H1 (cell line): ENCODE measurements at regions not wholly inside any gene's neighbourhood (a gene's known extent, or its start where the extent isn't known, plus 50 kb on each side); places are given as distances from the start of the nearest gene placed in this dataset.

ENCODE experiments used
- BACH1 ChIP-seq: IDR thresholded peaks from 2 replicates; pipeline ENCODE4 v1.6.1; 2012; ENCODE audit warnings: low read length, improper control_type of control experiment
- RFX5 ChIP-seq: IDR thresholded peaks from 2 replicates; pipeline ENCODE4 v1.6.1; 2011; ENCODE audit warnings: low read depth, low read length, improper control_type of control experiment, borderline replicate concordance
- SIN3A ChIP-seq, 2 experiments: IDR thresholded peaks in 1 of 2; conservative IDR thresholded peaks in 1 of 2; 2 replicates each; pipeline ENCODE4 v1.6.1; 2011 to 2012; ENCODE audit warnings: low read length in 2 of 2, improper control_type of control experiment in 1 of 2, low read depth in 1 of 2, mild to moderate bottlenecking in 1 of 2

DNA sequence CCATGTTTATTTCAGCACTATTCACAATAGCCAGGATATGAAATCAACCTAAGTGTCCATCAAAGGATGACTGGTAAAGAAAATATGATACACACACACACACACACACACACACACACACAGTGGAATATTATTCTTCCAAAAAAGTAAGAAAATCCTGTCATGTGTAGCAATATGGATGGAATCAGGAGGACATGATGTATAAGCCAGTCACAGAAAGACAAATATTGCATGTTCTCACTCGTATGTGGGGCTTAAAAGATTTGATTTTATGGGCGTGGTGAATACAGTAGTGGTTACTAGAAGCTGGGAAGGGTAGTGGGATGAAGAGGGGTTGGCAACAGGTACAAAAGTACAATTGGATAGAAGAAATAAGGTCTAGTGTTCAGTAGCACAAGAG lies 207.0 kb upstream of the PRDM1 start (continued):
- TF ChIP-seq BACH1, result no peak
- no peak for TF ChIP-seq RFX5
- TF ChIP-seq SIN3A (conservative IDR thresholded peaks at IDR 0.05 in 1 of 2, IDR thresholded peaks at IDR 0.05 in 1 of 2; ENCODE audit: low read depth in 1 of 2, low read length in 2 of 2), result no peak
